ENCODE measurements at regions not wholly inside any gene's neighbourhood (a gene's known extent, or its start where the extent isn't known, plus 50 kb on each side); places are given as distances from the start of the nearest gene placed in this dataset.
"Not testable (repeated sequence)": the region's sequence is repeated elsewhere in the genome, so short reads cannot be mapped to it uniquely, and the experiment has no call there.

DNA sequence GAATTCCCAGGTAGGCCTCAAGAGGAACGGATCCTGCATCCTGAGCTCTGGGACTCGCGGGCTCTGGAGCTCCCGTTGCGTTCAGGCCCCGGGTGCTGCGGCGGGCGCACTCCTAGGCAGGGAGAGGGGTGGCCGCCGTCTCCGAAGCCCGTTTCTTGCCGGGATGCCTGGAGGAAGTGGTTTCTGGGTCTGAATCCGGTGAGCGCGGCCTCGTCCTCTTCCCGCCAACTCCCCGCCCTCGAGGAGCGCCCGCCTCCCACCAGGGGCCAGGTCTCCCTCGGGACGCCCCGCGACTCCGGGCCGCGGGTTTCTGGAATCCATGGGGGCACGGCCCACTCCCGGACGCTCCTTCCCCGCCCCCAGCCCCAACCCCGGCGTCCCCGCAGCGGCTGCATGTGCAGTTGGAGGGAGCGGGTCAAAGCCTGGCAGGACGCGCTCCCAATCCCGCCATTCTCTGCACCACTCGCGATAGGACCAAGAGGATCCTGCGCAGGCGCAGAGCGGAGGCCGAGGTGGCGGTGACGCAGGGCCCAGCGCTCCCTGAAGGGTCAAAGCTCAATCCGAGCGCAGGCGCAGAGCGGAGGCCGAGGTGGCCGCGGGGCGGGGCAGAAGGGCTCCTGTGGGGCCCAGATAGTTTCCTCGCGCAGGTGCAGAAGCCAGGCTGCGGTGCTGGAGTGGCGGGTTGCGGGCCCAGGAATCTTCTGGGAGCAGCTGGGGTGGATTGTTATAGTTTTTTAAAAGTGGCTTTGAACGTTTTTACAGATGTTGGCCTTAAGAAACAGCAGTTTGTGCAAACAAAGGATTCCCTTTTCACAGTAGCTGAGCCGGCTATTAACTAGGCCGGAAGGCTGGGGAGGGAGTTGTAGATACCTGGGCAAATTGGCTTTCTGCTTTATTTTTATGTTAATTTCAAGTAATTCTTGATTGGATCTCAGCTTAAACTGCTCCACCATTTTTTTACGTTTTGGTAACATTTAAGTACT, 796.4 kb downstream of the AACS start:
- DNase-seq (ENCODE audit: low read depth, low spot score): no peak
- H3K4me3 ChIP-seq (ENCODE audit: low read length): no peak overlapping the region

- DNase-seq (ENCODE audit: low read depth, low spot score); H3K4me3 ChIP-seq (ENCODE audit: low read length): not testable (repeated sequence)
Measured at GRCh38 chr12:125865236-125865635, 800.0 kb downstream of the AACS start.

- DNase-seq (ENCODE audit: low read depth, low spot score): no peak
- no peak overlapping the region for H3K4me3 ChIP-seq (ENCODE audit: low read length)
Measured at GRCh38 chr12:125871811-125872594, 806.8 kb downstream of the AACS start.

GRCh38 chr12:125873016-125873415, 807.8 kb downstream of the AACS start:
- no peak for DNase-seq (ENCODE audit: low read depth, low spot score)
- H3K4me3 ChIP-seq (ENCODE audit: low read length): no peak overlapping the region

GRCh38 chr12:125878483-125878882, 813.2 kb downstream of the AACS start:
- DNase-seq (ENCODE audit: low read depth, low spot score): no peak
- no peak overlapping the region for H3K4me3 ChIP-seq (ENCODE audit: low read length)

GRCh38 chr12:125882141-125882540, 816.9 kb downstream of the AACS start:
- no peak overlapping the region for H3K4me3 ChIP-seq (ENCODE audit: low read length)
- DNase-seq (ENCODE audit: low read depth, low spot score): no peak

DNA sequence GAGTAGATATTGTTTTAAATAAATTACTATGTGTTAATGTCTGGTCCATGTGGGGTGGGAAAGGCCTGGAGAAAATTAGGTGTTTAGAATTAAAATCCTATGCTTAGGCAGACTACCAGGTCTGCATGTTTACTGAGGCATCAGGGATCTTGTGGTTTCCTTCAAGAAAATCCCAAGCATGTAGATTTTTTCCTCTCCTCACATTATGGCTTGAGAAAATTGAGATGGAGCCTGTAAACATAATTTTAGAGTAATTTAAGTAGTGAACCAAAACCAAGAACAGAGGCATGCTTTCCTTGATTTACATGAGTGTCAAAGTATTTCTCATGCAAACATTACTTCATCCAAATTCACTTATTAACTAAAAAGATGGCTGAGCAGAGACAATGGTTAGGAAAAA, 823.7 kb downstream of the AACS start:
- no peak for DNase-seq (ENCODE audit: low read depth, low spot score)
- no peak overlapping the region for H3K4me3 ChIP-seq (ENCODE audit: low read length)

- H3K4me3 ChIP-seq (ENCODE audit: low read length): no peak overlapping the region
- no peak for DNase-seq (ENCODE audit: low read depth, low spot score)
Measured at GRCh38 chr12:125889742-125890141, 824.5 kb downstream of the AACS start.

GRCh38 chr12:125890366-125890905, 825.2 kb downstream of the AACS start:
- DNase-seq (ENCODE audit: low read depth, low spot score): no peak
- no peak overlapping the region for H3K4me3 ChIP-seq (ENCODE audit: low read length)

GRCh38 chr12:125890971-125891370, 825.7 kb downstream of the AACS start:
- no peak overlapping the region for H3K4me3 ChIP-seq (ENCODE audit: low read length)
- no peak for DNase-seq (ENCODE audit: low read depth, low spot score)

- no peak overlapping the region for H3K4me3 ChIP-seq (ENCODE audit: low read length)
- no peak for DNase-seq (ENCODE audit: low read depth, low spot score)
Measured at GRCh38 chr12:125892276-125892675, 827.0 kb downstream of the AACS start.

DNA sequence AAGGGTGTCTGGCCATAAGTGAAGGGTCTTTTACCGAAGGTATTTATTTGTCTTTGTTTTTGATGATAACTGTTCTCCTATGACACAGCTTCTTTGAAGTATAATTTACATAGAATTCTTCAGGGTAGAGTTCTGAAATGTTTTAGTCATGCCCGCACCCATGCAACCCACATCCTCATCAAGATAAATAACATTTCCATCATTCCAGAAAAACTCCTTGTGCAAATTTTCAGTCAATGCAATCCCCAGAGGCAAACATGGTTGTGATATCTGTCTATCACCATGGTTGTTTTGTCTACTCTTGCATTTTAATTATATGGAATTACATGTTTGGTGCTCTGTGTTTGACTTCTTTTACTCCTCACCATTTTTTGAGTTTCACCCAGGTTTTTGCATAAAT, 837.8 kb downstream of the AACS start:
- no peak for DNase-seq (ENCODE audit: low read depth, low spot score)
- no peak overlapping the region for H3K4me3 ChIP-seq (ENCODE audit: low read length)

DNA sequence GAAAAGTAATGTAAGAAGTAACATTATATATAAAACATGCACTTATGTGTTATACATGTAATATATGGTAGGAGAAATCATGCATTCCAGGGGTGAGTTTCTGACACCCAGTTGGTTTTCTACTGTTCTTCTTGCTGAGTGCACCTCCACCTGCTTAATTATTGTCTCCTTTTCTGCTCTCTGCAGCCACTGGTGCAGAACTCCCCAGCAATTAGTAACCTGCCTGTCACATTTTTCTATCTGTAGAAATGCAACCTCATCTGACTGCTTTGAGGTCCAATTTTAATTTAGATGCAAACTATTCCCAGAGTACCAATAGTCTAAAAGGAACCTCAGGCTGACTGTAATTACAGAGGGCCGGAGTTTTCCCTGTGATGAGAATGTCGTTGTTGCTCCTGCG, 842.1 kb downstream of the AACS start:
- H3K4me3 ChIP-seq (ENCODE audit: low read length): no peak overlapping the region

GRCh38 chr12:125919856-125920470, 854.7 kb downstream of the AACS start:
- no peak for DNase-seq (ENCODE audit: low read depth, low spot score)
- no peak overlapping the region for H3K4me3 ChIP-seq (ENCODE audit: low read length)

More for the DNA sequence above, 842.1 kb downstream of the AACS start:
- DNase-seq (ENCODE audit: low read depth, low spot score): no peak

DNA sequence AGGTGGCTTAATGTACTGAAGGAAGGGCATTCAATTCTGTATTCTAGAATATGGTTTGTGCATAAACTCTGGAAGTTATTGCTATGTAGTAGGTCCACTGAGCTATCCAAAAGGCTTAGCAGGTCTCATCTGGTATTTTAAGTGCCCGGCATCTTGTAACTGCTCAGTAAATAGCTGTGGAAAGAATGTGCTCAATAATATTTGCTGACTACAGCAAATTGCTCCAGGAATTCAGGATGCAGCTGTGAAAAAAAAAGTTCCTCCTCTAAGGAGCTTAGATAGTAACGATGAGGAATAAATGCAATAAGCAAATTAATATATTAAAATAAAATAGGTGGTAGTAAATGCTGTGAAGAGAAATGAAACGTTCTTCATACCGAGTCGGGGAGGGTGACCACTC, 857.1 kb downstream of the AACS start:
- no peak for DNase-seq (ENCODE audit: low read depth, low spot score)
- H3K4me3 ChIP-seq (ENCODE audit: low read length): no peak overlapping the region

DNA sequence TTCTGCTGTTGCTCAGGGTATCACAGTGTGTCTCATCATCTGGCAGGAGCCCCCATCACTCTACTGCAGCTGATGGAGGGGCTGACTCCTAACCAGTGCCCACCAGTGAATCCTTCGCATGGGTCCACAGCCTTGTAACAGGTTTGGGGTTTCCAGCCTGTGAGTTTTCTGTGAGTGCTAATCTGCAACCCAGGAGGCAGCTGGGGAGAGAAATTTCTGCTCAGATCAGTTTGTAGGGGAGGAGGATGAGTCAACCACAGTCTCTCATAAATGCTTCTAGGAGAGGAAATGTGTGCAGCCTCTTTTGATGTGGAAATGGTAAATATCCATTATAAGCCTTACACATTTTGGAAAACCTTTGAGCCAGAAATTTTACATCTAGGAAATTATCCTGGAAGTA, 871.3 kb downstream of the AACS start:
- DNase-seq (ENCODE audit: low read depth, low spot score): no peak

GRCh38 chr12:125944446-125944845, 879.2 kb downstream of the AACS start:
- H3K4me3 ChIP-seq (ENCODE audit: low read length): no peak overlapping the region
- DNase-seq (ENCODE audit: low read depth, low spot score): no peak

More for the DNA sequence above, 871.3 kb downstream of the AACS start:
- no peak overlapping the region for H3K4me3 ChIP-seq (ENCODE audit: low read length)

DNA sequence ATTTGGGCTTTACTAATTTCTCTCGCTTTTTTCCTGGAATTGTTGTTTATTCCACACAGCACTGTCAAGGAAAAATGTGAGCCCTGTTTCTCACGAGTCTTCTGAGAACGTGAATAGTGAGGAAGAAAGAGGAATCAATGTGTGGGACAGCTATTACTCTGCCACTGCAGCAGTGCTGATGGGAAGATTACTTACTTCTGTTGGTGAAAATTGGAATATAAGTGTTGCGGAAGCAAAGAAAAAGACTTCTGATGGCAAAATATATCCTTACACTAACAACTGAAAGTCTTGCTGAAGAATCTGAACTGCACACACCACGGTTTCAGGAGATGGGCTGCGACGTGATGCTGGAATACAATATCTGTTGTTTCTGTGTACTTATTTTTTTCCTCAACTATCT, 884.2 kb downstream of the AACS start:
- H3K4me3 ChIP-seq (ENCODE audit: low read length): no peak overlapping the region
- no peak for DNase-seq (ENCODE audit: low read depth, low spot score)

DNA sequence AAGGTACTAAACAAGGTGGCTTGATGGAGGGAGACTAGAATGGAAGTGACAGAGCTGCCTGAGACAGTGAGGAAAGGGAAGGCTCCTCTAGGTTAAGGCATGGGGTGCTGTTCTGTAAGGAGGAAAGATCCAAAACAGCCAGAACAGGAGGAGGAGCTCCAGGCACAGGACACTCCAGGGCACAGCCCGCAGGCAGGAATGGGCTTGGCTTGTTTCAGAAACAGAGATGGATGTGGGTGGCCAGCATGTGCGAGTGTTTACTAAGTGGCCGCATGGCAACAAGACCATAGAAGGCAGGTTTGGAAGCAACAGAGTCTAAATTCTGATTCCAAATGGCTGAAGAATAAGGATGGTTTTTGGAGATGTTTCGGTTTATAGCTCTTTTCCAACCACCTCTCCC, 889.1 kb downstream of the AACS start:
- DNase-seq (ENCODE audit: low read depth, low spot score): no peak
- H3K4me3 ChIP-seq (ENCODE audit: low read length): no peak overlapping the region

Measured in Jurkat, Clone E6-1 (cell line).